Mammary epithelial cell (primary cell): ENCODE measurements at regions not wholly inside any gene's neighbourhood (a gene's known extent, or its start where the extent isn't known, plus 50 kb on each side); places are given as distances from the start of the nearest gene placed in this dataset.

ENCODE experiments used
- EZH2 ChIP-seq: IDR thresholded peaks from 2 replicates; pipeline ENCODE4 v1.6.1; 2012; ENCODE audit warnings: low read length, inconsistent platforms, borderline replicate concordance
- TF ChIP-seq, protein P1 (sequence below), 2 donors: IDR thresholded peaks in 1 of 2; conservative IDR thresholded peaks in 1 of 2; 2 replicates each; pipeline ENCODE4 v1.5.1; 2011 to 2012; ENCODE audit warnings: inconsistent platforms in 2 of 2, low read length in 2 of 2, mild to moderate bottlenecking in 2 of 2, control low read depth in 1 of 2, low read depth in 1 of 2; ENCODE audit not compliant: insufficient read depth in 1 of 2; ENCODE audit errors: extremely low read depth in 1 of 2

DNA sequence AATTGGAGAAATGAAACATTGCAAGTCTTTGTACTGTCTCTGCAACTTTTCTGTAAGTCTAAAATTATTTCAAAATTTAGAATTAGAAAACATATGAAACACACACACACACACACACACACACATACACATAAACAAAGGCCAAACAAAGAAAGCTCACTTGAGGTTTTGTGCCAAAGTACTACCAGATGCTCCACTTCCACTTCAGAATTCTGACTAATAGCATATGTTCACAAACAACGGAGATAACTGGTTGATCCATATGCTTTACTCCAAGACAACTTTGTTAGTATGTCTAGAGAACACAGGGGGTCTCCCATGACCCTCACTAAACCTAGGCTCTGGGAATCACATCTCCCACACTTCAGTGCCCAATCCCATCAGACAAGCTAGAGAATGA is 133.8 kb upstream of the CLEC14A start:
- TF ChIP-seq, protein P1, sequence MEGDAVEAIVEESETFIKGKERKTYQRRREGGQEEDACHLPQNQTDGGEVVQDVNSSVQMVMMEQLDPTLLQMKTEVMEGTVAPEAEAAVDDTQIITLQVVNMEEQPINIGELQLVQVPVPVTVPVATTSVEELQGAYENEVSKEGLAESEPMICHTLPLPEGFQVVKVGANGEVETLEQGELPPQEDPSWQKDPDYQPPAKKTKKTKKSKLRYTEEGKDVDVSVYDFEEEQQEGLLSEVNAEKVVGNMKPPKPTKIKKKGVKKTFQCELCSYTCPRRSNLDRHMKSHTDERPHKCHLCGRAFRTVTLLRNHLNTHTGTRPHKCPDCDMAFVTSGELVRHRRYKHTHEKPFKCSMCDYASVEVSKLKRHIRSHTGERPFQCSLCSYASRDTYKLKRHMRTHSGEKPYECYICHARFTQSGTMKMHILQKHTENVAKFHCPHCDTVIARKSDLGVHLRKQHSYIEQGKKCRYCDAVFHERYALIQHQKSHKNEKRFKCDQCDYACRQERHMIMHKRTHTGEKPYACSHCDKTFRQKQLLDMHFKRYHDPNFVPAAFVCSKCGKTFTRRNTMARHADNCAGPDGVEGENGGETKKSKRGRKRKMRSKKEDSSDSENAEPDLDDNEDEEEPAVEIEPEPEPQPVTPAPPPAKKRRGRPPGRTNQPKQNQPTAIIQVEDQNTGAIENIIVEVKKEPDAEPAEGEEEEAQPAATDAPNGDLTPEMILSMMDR (conservative IDR thresholded peaks at IDR 0.05 in 1 of 2, IDR thresholded peaks at IDR 0.05 in 1 of 2; ENCODE audit: extremely low read depth in 1 of 2, insufficient read depth in 1 of 2, low read depth in 1 of 2, low read length in 2 of 2): no peak
- no peak for TF ChIP-seq EZH2
